Caco-2 (cell line): ENCODE measurements at regions not wholly inside any gene's neighbourhood (a gene's known extent, or its start where the extent isn't known, plus 50 kb on each side); places are given as distances from the start of the nearest gene placed in this dataset.

Experiments used
- BruUV-seq: library from RNA; stranded (reverse); fragments of 400-500 nt; replicated peaks from 2 replicates; lab custom pipeline; 2021; lab: Mats Ljungman, UMichigan
- CTCF ChIA-PET: fragments of 300-600 bp; sonication (Branson Sonifier 250); formaldehyde crosslinking; loops from one replicate; lab custom pipeline; 2022; ENCODE audit warnings: antibody characterized with exemption; lab: Charles Lee
- POLR2A ChIA-PET: fragments of 300-600 bp; sonication (Branson Sonifier 250); formaldehyde crosslinking; loops from one replicate; lab custom pipeline; 2022; ENCODE audit warnings: antibody characterized with exemption; lab: Charles Lee
- DNase-seq, 2 experiments: peaks; one replicate each; pipeline versions ENCODE4 v3.0.0 to v3.0.0-alpha.2; 2020 to 2022
- H3K27me3 ChIP-seq: replicated peaks from 2 replicates; pipeline ENCODE4 v1.6.0; 2011; ENCODE audit warnings: low read length; ENCODE audit not compliant: control insufficient read depth, insufficient read depth
- H3K36me3 ChIP-seq: 2 replicates; pipeline ENCODE4 v1.5.1; 2011; ENCODE audit warnings: low read length; ENCODE audit not compliant: control insufficient read depth, insufficient read depth
- H3K4me1 ChIP-seq: fragments of 250-450 bp; sonication (Bioruptor Pico); 2 replicates; pipeline ENCODE4 v1.5.1; 2020; ENCODE audit warnings: mild to moderate bottlenecking
- H3K4me3 ChIP-seq: 2 replicates; pipeline ENCODE4 v1.5.1; 2011; ENCODE audit warnings: low read depth, mild to moderate bottlenecking, control low read depth, low read length
- H3K9me3 ChIP-seq: fragments of 250-450 bp; sonication (Bioruptor Pico); 2 replicates; pipeline ENCODE4 v1.5.1; 2020; ENCODE audit warnings: mild to moderate bottlenecking, moderate library complexity
- H3K27ac Mint-ChIP-seq: one replicate; pipeline ENCODE4 v1.8.0; 2022; ENCODE audit warnings: mixed read lengths; ENCODE audit not compliant: unreplicated experiment
- H3K27me3 Mint-ChIP-seq: one replicate; pipeline ENCODE4 v1.8.0; 2022; ENCODE audit warnings: mixed read lengths; ENCODE audit not compliant: insufficient read depth, unreplicated experiment
- H3K36me3 Mint-ChIP-seq: one replicate; pipeline ENCODE4 v1.8.0; 2022; ENCODE audit warnings: mild to moderate bottlenecking, mixed read lengths; ENCODE audit not compliant: insufficient read depth, unreplicated experiment
- H3K4me1 Mint-ChIP-seq: one replicate; pipeline ENCODE4 v1.8.0; 2022; ENCODE audit warnings: low read depth, mixed read lengths; ENCODE audit not compliant: unreplicated experiment
- H3K4me3 Mint-ChIP-seq: one replicate; pipeline ENCODE4 v1.8.0; 2022; ENCODE audit warnings: mild to moderate bottlenecking, moderate library complexity, mixed read lengths; ENCODE audit not compliant: unreplicated experiment
- H3K9me3 Mint-ChIP-seq: one replicate; pipeline ENCODE4 v1.8.0; 2022; ENCODE audit warnings: mixed read lengths; ENCODE audit not compliant: unreplicated experiment
- CTCF ChIP-seq, 2 experiments: fragments of 200-600 bp in 1 of 2; IDR thresholded peaks; 1 replicate in 1 of 2; 2 replicates in 1 of 2; pipeline versions ENCODE4 v1.5.1 to v1.8.0; 2011 to 2022; ENCODE audit warnings: antibody characterized with exemption in 1 of 2, control low read depth in 1 of 2, inconsistent platforms in 1 of 2, low read depth in 1 of 2, low read length in 1 of 2, mild to moderate bottlenecking in 1 of 2, moderate library complexity in 1 of 2; ENCODE audit not compliant: insufficient read depth in 1 of 2, severe bottlenecking in 1 of 2, unreplicated experiment in 1 of 2
- intact Hi-C: fragments of 100-400 bp; cut with micrococcal nuclease; formaldehyde crosslinking; loops from one replicate; pipeline ENCODE4 v1.10.0; 2022; ENCODE audit not compliant: unreplicated experiment

DNA sequence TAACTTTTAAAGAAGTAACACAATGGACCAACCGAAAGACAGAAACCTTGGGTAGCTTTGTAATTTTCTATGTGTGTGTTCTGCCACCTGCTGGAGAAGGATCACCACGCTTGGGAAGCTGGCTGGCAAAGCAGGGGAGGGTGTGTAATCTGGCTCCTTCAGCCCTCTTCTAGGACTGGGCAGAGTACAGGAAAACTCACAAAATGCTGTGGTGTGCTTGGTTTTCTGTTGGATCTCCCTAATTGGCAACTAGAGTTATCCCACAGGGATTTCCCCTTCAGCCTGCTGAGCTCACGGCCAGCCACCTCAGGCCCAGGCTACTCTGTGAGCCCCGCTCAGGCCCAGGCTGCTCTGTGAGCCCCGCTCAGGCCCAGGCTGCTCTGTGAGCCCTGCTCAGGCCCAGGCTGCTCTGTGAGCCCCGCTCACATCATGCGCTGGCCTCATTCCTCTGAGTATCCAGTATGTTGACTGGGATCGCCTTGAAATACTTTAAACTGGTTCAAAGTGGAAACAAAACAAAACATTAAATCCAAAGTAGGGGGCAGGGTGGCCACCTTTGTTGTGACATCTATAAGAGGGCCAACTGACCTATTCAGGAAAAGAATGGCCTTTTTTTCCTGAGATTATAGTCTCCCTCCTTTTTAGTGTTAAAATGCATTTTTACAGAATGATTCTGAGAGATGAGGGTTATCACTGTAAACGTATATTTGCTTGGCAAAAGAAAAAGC is 52.0 kb upstream of the RNU6-8 start:
- no peaks in the 10 kb centered on the region for H3K9me3 Mint-ChIP-seq
- peak; percentile 59 to 77 for DNase-seq
- H3K9me3 ChIP-seq = no peaks in the 10 kb centered on the region
- no peak overlapping the region for H3K27ac Mint-ChIP-seq
- H3K4me1 Mint-ChIP-seq = peaks cover 10% of the 10 kb centered on the region
- H3K27me3 ChIP-seq = no peaks in the 10 kb centered on the region
- H3K4me3 Mint-ChIP-seq = no peak overlapping the region
- ChIA-PET POLR2A (no interaction called here), CTCF (interaction anchor here (0.7 to 2.4 kb wide), 16 partner anchors 18 to 744 kb away, joined by 3 to 21 read pairs (median 4); partner anchors contain the start of genes ARHGAP5 and RNU6-8)
- no peaks in the 10 kb centered on the region for H3K36me3 Mint-ChIP-seq
- intact Hi-C loops = loop anchor here (1.0 to 10.0 kb wide), 6 partner anchors 100 to 800 kb away; partner anchors contain the start of gene DTD2
- H3K36me3 ChIP-seq = no peaks in the 10 kb centered on the region
- H3K4me3 ChIP-seq = no peak overlapping the region
- peaks cover 24% of the 10 kb centered on the region for H3K4me1 ChIP-seq
- TF ChIP-seq CTCF (IDR thresholded peaks at IDR 0.05; ENCODE audit: insufficient read depth in 1 of 2, low read depth in 1 of 2, low read length in 1 of 2, severe bottlenecking in 1 of 2, unreplicated experiment in 1 of 2) = peak; percentile 66 to 86
- H3K27me3 Mint-ChIP-seq = no peaks in the 10 kb centered on the region
- no TSS peak for BruUV-seq

DNA sequence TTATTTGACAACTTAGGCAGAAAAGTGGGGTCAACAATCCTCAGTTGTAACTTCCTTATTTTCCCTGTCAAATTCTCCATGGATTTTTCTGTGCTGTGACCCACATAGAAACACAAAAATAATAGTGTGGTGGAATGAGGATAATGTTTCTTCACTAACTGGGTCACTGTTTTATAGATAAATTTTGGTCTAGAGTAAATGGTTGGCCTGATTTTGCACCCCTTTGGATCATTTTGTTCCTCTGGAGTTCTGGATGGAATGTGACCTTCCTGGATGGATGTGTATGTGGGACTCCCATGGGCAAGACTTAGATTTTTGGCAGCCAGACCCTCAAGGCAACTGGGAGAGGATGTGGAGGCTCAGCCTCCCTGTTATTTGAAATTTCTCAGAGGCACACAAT is 52.7 kb upstream of the RNU6-8 start:
- POLR2A ChIA-PET = no interaction called here
- Histone ChIP-seq H3K9me3 (no peaks in the 10 kb centered on the region), H3K27me3 (no peaks in the 10 kb centered on the region), H3K4me1 (peaks cover 26% of the 10 kb centered on the region), H3K4me3 (no peak overlapping the region), H3K36me3 (no peaks in the 10 kb centered on the region)
- Mint-ChIP-seq H3K36me3 (no peaks in the 10 kb centered on the region), H3K4me3 (no peak overlapping the region), H3K4me1 (peaks cover 12% of the 10 kb centered on the region), H3K9me3 (peaks cover under 1% of the 10 kb centered on the region), H3K27me3 (no peaks in the 10 kb centered on the region), H3K27ac (no peak overlapping the region)
- BruUV-seq = no TSS peak
- no peak for DNase-seq
- intact Hi-C loops = loop anchor here (1.0 to 10.0 kb wide), 6 partner anchors 101 to 801 kb away; partner anchors contain the start of gene DTD2
- CTCF ChIA-PET = no interaction called here
- TF ChIP-seq CTCF (IDR thresholded peaks at IDR 0.05; ENCODE audit: insufficient read depth in 1 of 2, low read depth in 1 of 2, low read length in 1 of 2, severe bottlenecking in 1 of 2, unreplicated experiment in 1 of 2) = no peak

GRCh38 chr14:32256576-32256975 is 53.5 kb upstream of the RNU6-8 start:
- H3K27me3 ChIP-seq = no peaks in the 10 kb centered on the region
- H3K36me3 ChIP-seq = no peaks in the 10 kb centered on the region
- POLR2A ChIA-PET = no interaction called here
- peaks cover 26% of the 10 kb centered on the region for H3K4me1 ChIP-seq
- no peak for TF ChIP-seq CTCF (IDR thresholded peaks at IDR 0.05; ENCODE audit: insufficient read depth in 1 of 2, low read depth in 1 of 2, low read length in 1 of 2, severe bottlenecking in 1 of 2, unreplicated experiment in 1 of 2)
- no peak for DNase-seq
- Mint-ChIP-seq H3K36me3 (no peaks in the 10 kb centered on the region), H3K27ac (no peak overlapping the region), H3K27me3 (no peaks in the 10 kb centered on the region), H3K4me1 (peaks cover 12% of the 10 kb centered on the region), H3K9me3 (peaks cover 8% of the 10 kb centered on the region), H3K4me3 (no peak overlapping the region)
- BruUV-seq = no TSS peak
- intact Hi-C loops = loop anchor here (10.0 kb wide), 2 partner anchors 102 to 802 kb away; partner anchors contain the start of gene DTD2
- H3K4me3 ChIP-seq = no peak overlapping the region
- CTCF ChIA-PET = no interaction called here
- no peaks in the 10 kb centered on the region for H3K9me3 ChIP-seq
